Right lobe of liver (tissue), 4 donors: ENCODE measurements at regions not wholly inside any gene's neighbourhood (a gene's known extent, or its start where the extent isn't known, plus 50 kb on each side); places are given as distances from the start of the nearest gene placed in this dataset.

Experiments
- POLR2A ChIP-seq: fragments of 450-650 bp; IDR thresholded peaks from one replicate; pipeline ENCODE4 v1.6.1; 2017; ENCODE audit warnings: antibody characterized with exemption, mild to moderate bottlenecking
- TF ChIP-seq, protein P1 (sequence below), 4 donors: fragments of 200-600 bp in 3 of 4; fragments of 450-650 bp in 1 of 4; IDR thresholded peaks; one replicate each; pipeline versions ENCODE4 v1.5.1 to v1.8.0; 2016 to 2022; ENCODE audit warnings: antibody characterized with exemption in 4 of 4, mild to moderate bottlenecking in 2 of 4
- donor health status: DM: no; HTN: no; CAD: no.
- donor health status: DM: no; HTN: no; CAD: no.
- donor health status: DM: no; HTN: yes; CAD: no.

DNA sequence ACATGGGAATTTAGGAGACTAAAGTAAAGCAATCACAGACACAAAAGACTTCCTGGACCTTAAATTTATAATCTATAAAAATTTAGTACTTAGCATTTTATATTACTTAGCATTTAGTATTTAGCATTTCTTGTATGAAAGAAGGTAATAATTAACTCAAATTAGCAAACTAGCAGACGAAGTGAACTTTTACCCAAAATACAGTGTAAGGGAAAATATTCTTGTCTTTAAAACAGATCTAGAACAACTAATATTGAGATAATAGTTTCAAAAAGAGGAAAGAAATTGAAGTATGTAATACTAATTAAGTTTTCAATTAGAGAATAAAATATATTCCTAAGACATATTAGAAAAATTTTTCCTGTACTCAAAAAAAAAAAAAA is 134.5 kb upstream of the ZNF804A start:
- TF ChIP-seq, protein P1, sequence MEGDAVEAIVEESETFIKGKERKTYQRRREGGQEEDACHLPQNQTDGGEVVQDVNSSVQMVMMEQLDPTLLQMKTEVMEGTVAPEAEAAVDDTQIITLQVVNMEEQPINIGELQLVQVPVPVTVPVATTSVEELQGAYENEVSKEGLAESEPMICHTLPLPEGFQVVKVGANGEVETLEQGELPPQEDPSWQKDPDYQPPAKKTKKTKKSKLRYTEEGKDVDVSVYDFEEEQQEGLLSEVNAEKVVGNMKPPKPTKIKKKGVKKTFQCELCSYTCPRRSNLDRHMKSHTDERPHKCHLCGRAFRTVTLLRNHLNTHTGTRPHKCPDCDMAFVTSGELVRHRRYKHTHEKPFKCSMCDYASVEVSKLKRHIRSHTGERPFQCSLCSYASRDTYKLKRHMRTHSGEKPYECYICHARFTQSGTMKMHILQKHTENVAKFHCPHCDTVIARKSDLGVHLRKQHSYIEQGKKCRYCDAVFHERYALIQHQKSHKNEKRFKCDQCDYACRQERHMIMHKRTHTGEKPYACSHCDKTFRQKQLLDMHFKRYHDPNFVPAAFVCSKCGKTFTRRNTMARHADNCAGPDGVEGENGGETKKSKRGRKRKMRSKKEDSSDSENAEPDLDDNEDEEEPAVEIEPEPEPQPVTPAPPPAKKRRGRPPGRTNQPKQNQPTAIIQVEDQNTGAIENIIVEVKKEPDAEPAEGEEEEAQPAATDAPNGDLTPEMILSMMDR (IDR thresholded peaks at IDR 0.05), result no peak
- no peak for TF ChIP-seq POLR2A
